HG02970 (cell line): ENCODE measurements at regions not wholly inside any gene's neighbourhood (a gene's known extent, or its start where the extent isn't known, plus 50 kb on each side); places are given as distances from the start of the nearest gene placed in this dataset.

ENCODE experiments used
- ATAC-seq: cut with Tn5 transposase; IDR thresholded peaks from one replicate; pipeline ENCODE4 v1.9.1; 2021; ENCODE audit warnings: mild to moderate bottlenecking, moderate library complexity, moderate number of reproducible peaks; ENCODE audit not compliant: unreplicated experiment, low FRiP score

DNA sequence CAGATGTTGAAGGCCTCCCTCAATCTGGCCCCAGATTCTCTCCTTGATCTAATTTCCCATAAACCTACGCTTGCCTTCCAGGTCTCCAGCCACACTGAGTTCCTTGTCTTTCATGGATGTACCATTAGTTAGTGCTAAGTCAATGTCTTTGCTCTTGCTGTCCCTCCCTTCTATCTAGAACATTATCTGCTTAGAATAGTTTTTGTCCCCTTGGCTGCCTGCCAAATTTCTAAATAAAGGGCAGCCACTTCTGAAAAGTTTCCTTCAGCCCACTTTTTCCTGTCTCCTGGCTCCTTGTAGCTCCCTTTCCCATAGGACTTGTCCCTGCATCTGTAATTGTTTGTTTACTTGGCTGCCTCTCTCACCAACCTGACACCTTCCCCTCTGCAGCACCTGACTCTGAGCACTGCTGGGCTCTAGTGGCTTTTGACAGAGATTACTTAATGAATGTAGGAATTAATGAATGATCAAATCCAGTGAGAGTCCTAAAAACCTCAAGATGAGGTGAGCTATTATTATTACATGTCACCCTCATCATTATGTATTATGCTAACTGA lies 58.3 kb downstream of the CXCL12 start:
- no peak for ATAC-seq

- no peak for ATAC-seq
Measured at GRCh38 chr10:44325596-44326307, 59.1 kb downstream of the CXCL12 start.

GRCh38 chr10:44325157-44325556 lies 59.7 kb downstream of the CXCL12 start:
- ATAC-seq, result no peak

GRCh38 chr10:44323838-44324237 lies 61.1 kb downstream of the CXCL12 start:
- ATAC-seq, result no peak

DNA sequence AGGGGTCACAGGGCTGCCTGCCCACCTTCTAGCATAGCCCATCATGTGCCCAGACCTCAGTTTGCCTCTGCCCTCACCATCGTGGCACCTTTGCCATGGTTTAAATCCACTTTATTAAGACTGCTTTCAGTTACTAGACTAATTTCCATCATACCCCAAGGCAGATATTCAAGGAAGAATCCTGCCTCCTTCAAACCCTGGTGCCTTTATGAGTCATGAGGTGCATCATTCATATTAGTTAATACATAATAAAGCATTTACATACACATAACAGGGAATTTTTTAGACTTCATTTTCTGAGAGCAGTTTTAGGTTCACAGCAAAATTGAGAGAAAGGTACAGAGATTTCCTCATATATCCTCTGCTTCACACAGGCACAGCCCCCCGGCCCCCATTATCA lies 62.8 kb downstream of the CXCL12 start:
- ATAC-seq, result no peak

GRCh38 chr10:44320756-44321155 lies 64.1 kb downstream of the CXCL12 start:
- no peak for ATAC-seq

GRCh38 chr10:44317856-44318255 lies 67.0 kb downstream of the CXCL12 start:
- ATAC-seq, result no peak

DNA sequence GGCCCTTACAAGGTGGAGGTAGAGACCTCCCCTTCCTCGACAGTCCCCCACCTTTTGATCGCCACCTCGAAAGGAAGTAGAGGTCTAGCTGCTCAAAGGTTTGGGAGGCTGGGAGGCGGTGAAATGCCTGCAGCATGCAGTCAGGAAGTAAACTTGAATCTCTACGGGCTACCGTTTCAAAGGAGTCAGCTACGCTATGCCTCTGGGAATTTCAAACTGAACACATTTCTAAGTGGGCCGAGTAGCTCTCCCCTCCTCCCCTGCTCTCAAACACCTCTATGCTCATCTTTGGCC lies 68.0 kb downstream of the CXCL12 start:
- no peak for ATAC-seq

- no peak for ATAC-seq
Measured at GRCh38 chr10:44316187-44316921, 68.5 kb downstream of the CXCL12 start.

- ATAC-seq, result no peak
Measured at GRCh38 chr10:44314802-44315460, 70.0 kb downstream of the CXCL12 start.

DNA sequence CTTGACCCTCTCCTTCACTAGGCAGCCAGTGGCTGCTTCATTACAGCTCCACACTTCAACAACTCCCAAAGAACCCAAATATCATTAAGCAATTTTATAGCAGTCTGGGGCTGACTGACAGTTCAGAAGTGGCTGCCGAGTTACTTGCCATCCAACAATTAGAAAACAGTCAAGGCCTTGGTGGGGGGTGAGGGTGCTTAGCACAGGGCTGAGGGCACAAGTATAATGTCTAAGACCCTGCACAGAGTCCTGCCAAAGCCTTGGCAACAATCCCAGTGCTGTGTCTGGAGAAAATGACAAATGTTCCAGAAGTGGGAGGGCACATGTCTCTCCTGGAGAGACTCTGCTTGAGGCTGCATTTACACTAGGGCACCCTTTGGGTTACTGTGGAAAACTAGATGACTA lies 71.1 kb downstream of the CXCL12 start:
- ATAC-seq, result no peak

- no peak for ATAC-seq
Measured at GRCh38 chr10:44312401-44312800, 72.5 kb downstream of the CXCL12 start.

GRCh38 chr10:44311563-44312051 lies 73.3 kb downstream of the CXCL12 start:
- ATAC-seq, result no peak

- ATAC-seq, result peak; percentile 72
Measured at GRCh38 chr10:44310762-44311562, 73.9 kb downstream of the CXCL12 start.

DNA sequence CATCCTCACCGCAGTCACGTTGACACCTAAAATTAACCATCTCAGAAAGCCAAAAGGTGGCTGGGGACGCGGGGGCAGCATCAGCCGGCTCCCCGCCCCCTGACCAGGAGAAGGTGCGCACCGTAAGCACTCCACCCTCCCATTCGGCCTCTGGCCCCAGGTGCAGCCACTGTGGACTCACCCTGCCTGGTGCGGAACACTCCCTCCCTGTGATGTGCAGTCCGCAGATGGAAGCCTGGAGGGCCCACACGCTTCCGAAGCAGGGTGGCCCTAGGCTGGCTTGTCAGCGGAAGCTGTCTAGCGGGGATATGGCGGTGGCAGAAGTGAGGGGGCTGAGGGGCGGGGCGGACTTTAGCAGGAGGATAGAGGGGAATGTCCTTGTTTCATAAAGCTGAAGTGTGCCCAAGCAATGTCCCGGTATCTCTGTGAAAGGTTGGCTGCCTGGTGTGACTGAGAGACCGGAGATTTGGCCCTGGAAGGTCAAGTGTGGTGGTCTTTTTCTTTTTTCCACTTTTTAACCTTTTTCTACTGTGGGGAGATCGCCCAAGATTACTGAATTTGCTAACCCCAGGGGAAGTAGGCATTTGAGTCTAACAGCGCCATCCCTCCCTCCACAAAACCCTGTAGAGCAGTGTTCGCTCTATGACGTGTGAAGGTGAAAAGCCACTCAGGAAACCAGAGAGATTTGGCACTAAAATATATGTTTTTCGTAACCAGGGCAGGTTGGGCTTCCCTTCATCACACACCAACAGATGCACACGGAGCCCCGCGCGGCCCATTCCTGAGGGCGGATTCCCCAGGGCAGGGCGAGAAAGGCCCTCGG lies 74.7 kb downstream of the CXCL12 start:
- ATAC-seq, result no peak

DNA sequence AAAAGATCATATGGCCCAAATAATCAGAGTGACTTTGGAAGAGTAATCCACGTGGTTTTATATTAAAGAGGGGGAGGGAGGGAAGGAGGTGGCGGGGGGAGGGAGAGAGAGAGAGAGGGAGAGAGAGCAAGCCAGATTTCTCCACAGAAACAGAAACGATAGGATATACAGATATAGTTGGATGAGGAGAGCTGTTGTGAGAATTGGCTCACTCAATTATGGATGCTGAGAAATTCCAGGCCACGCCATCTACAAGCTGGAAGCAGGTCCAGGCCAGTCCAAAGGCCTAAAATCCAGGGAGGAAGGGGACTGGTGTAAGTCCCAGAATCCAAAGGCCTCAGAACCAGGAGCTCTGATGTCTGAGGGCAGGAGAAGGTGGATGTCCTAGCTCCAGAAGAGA lies 75.5 kb downstream of the CXCL12 start:
- ATAC-seq, result no peak

GRCh38 chr10:44308935-44309334 lies 76.0 kb downstream of the CXCL12 start:
- no peak for ATAC-seq

DNA sequence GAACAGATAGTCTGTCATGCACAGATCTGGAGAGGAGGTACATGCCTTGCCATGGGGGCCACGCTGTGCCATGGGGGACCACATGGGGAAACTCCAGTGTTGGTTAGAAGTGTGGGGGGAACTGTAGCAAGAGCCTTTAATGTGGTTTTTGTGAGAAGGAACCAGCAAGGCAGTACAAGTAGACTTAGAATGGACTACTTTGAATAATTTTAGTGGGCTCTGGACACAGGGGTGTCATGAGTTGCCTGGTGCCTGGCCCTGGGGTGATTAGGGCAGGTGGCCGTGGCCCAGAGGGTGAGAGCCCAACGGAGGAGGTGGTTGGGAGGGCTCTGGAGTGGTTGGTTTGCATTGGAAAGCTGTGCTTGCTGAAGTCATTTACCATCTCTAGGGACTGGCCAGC lies 77.2 kb downstream of the CXCL12 start:
- no peak for ATAC-seq

DNA sequence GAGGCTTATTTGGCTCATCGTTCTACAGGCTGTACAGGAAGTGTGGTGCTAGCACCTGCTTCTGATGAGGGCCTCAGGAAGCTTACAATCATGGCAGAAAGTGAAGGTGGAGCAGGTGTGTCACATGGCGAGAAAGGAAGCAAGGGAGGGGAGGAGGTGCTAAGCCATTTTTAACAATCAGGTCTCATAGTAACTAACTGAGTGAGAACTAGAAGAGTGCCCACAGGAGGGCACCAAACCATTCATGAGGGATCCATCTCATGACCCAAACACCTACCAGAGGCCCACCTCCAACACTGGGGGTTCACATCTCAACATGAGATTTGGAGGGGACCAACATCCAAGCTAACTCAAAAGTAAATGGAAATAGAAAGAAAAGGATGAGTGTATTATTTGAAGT lies 78.1 kb downstream of the CXCL12 start:
- ATAC-seq, result no peak
